ENCODE measurements at regions not wholly inside any gene's neighbourhood (a gene's known extent, or its start where the extent isn't known, plus 50 kb on each side); places are given as distances from the start of the nearest gene placed in this dataset.

- no peak for TF ChIP-seq CTCF (IDR thresholded peaks at IDR 0.05; ENCODE audit: low read depth, low read length, poor library complexity, severe bottlenecking)
- TF ChIP-seq EZH2phosphoT487 (IDR thresholded peaks at IDR 0.05; ENCODE audit: borderline replicate concordance, low read length): no peak
- Histone ChIP-seq H3K27ac (ENCODE audit: low read depth, low read length) (no peak overlapping the region), H3K4me3 (ENCODE audit: low read length) (no peak overlapping the region), H3K4me2 (ENCODE audit: low read length) (no peak overlapping the region), H3K36me3 (ENCODE audit: control insufficient read depth, low read length) (no peaks in the 10 kb centered on the region), H3F3A (ENCODE audit: control insufficient read depth, insufficient read depth) (no peaks in the 10 kb centered on the region), H3K27me3 (ENCODE audit: control insufficient read depth, low read length) (peaks cover 16% of the 10 kb centered on the region), H4K20me1 (ENCODE audit: control insufficient read depth, insufficient read depth, low read depth, low read length) (no peaks in the 10 kb centered on the region), H3K79me2 (ENCODE audit: control insufficient read depth, low read length) (no peaks in the 10 kb centered on the region), H3K9me2 (replicated peaks; ENCODE audit: control insufficient read depth, low read length) (no peaks in the 10 kb centered on the region), H3K4me1 (ENCODE audit: control insufficient read depth, low read length) (peaks cover 10% of the 10 kb centered on the region), H3K9me3 (ENCODE audit: control insufficient read depth, insufficient read depth, low read length) (no peaks in the 10 kb centered on the region)
Observed at GRCh38 chr5:133686566-133686965, 74.2 kb upstream of the FSTL4 start.

GRCh38 chr5:133685402-133686018, 73.2 kb upstream of the FSTL4 start:
- H3K27me3 ChIP-seq (ENCODE audit: control insufficient read depth, low read length): peaks cover 8% of the 10 kb centered on the region

GRCh38 chr5:133683646-133684596, 71.6 kb upstream of the FSTL4 start:
- H3K27ac ChIP-seq (ENCODE audit: low read depth, low read length): no peak overlapping the region
- no peaks in the 10 kb centered on the region for H3K36me3 ChIP-seq (ENCODE audit: control insufficient read depth, low read length)
- peaks cover 13% of the 10 kb centered on the region for H3K4me1 ChIP-seq (ENCODE audit: control insufficient read depth, low read length)
- no peaks in the 10 kb centered on the region for H3K9me3 ChIP-seq (ENCODE audit: control insufficient read depth, insufficient read depth, low read length)
- H3K27me3 ChIP-seq (ENCODE audit: control insufficient read depth, low read length): no peaks in the 10 kb centered on the region; the same call in 1 of the 2 replicates
- no peak overlapping the region for H3K4me2 ChIP-seq (ENCODE audit: low read length)
- H4K20me1 ChIP-seq (ENCODE audit: control insufficient read depth, insufficient read depth, low read depth, low read length): no peaks in the 10 kb centered on the region
- no peaks in the 10 kb centered on the region for H3K79me2 ChIP-seq (ENCODE audit: control insufficient read depth, low read length)
- H3F3A ChIP-seq (ENCODE audit: control insufficient read depth, insufficient read depth): no peaks in the 10 kb centered on the region
- no peak overlapping the region for H3K4me3 ChIP-seq (ENCODE audit: low read length)
- TF ChIP-seq EZH2phosphoT487 (IDR thresholded peaks at IDR 0.05; ENCODE audit: borderline replicate concordance, low read length) (no peak), CTCF (IDR thresholded peaks at IDR 0.05; ENCODE audit: low read depth, low read length, poor library complexity, severe bottlenecking) (no peak)
- no peaks in the 10 kb centered on the region for H3K9me2 ChIP-seq (replicated peaks; ENCODE audit: control insufficient read depth, low read length)

More at GRCh38 chr5:133685402-133686018, 73.2 kb upstream of the FSTL4 start:
- Histone ChIP-seq H3K36me3 (ENCODE audit: control insufficient read depth, low read length) (no peaks in the 10 kb centered on the region), H3K27ac (ENCODE audit: low read depth, low read length) (no peak overlapping the region), H3F3A (ENCODE audit: control insufficient read depth, insufficient read depth) (no peaks in the 10 kb centered on the region), H3K9me2 (replicated peaks; ENCODE audit: control insufficient read depth, low read length) (no peaks in the 10 kb centered on the region), H3K4me1 (ENCODE audit: control insufficient read depth, low read length) (peaks cover 13% of the 10 kb centered on the region), H3K79me2 (ENCODE audit: control insufficient read depth, low read length) (no peaks in the 10 kb centered on the region), H3K4me3 (ENCODE audit: low read length) (no peak overlapping the region), H3K4me2 (ENCODE audit: low read length) (no peak overlapping the region), H3K9me3 (ENCODE audit: control insufficient read depth, insufficient read depth, low read length) (no peaks in the 10 kb centered on the region), H4K20me1 (ENCODE audit: control insufficient read depth, insufficient read depth, low read depth, low read length) (no peaks in the 10 kb centered on the region)
- TF ChIP-seq CTCF (IDR thresholded peaks at IDR 0.05; ENCODE audit: low read depth, low read length, poor library complexity, severe bottlenecking): no peak
- no peak for TF ChIP-seq EZH2phosphoT487 (IDR thresholded peaks at IDR 0.05; ENCODE audit: borderline replicate concordance, low read length)
